Retina (tissue), 1 donor: ENCODE measurements at regions not wholly inside any gene's neighbourhood (a gene's known extent, or its start where the extent isn't known, plus 50 kb on each side); places are given as distances from the start of the nearest gene placed in this dataset.
"Not testable (repeated sequence)": the region's sequence is repeated elsewhere in the genome, so short reads cannot be mapped to it uniquely, and the experiment has no call there.

ENCODE experiments used
- DNase-seq: peaks from one replicate; pipeline ENCODE4 v3.0.0-alpha.2; 2016

DNA sequence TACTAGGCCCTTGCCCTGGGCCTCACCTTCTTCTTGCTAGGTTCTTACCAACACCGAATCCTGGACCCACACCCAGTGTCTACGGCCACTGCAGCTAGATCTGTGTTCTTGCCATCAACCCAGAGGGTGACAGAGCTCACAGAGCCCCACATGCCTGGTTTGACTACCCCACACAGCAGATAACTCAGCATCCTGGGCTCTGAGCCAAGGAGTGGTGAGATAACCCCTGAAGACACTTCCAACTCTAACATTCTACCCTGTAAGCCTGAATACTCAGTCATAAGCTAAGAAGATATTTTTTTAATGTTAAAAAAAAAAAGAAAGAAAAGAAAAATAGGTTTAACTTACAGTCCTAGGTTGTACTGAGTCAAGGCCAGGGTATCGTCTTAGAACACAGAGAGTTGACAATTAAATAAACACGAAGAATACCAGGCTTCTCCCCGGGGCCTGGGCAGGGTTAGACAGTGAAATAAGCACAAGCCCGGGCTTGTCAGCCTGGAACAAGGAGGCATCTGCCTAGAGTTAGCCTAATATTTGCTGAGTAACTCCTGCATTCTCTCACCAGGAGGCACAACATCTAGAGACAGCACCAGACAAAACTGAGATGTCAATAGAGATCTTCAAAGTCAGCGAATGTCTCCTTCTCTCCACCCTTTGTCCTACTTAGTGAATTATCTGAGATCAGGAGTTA is 556.5 kb upstream of the LRRN3 start:
- DNase-seq: no peak

GRCh38 chr7:110539216-110539615 is 551.7 kb upstream of the LRRN3 start:
- DNase-seq: no peak

DNA sequence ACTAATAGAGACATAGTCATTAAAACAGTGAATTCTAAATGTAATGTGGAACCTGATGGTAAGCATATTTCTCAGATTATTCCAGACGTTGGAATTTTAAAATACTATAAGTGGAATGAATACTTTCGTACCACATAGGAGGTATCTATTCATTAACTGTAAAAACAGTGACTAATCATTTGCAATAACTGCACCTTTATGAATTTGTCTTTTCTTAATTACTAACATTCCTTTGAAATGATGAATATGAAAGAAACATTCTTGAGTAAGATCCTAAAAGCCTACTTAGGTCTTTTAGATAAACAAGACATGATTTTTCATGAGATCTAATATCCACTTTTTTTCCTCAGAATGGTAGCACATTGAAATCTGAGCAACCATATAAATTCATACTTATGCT is 549.0 kb upstream of the LRRN3 start:
- no peak for DNase-seq

- DNase-seq: no peak
Measured at GRCh38 chr7:110544194-110544593, 546.7 kb upstream of the LRRN3 start.

DNA sequence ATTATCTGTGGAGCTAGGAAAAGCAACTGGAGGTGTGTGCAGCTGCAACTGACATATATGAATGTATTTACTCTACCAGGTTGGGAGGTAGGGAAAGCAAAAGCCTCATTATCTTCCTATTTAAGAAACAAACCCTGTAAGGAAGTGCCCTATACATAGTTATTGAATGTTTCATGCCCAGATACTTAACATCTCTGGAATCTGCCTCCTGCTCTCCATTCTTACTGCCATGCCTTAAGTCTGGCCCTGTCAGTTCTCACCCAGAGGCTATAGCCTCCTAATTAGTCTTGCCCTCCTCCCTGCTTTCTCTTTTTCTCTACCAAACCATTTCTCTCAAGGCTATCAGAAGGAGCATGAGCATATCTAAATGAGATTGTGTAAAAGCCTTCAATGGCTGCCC is 542.6 kb upstream of the LRRN3 start:
- DNase-seq: no peak

DNA sequence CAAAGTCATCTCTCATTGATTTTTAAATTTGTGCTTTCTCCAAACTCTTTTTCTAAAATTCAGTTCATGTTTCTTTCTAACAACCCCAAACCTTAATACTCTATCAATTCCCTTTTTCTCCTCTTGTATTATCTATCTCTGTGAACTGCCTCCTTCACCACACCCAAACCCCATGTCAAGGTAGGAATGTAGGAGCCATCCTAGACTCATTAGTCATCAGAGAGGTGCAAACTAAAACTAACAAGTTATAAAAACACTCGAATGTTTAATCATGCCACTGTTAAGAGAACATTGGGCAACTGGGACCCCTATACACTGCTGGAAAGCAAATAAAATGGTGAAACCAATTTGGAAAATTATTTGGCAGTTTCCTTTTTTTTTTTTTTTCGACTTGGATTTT is 533.8 kb upstream of the LRRN3 start:
- no peak for DNase-seq

DNA sequence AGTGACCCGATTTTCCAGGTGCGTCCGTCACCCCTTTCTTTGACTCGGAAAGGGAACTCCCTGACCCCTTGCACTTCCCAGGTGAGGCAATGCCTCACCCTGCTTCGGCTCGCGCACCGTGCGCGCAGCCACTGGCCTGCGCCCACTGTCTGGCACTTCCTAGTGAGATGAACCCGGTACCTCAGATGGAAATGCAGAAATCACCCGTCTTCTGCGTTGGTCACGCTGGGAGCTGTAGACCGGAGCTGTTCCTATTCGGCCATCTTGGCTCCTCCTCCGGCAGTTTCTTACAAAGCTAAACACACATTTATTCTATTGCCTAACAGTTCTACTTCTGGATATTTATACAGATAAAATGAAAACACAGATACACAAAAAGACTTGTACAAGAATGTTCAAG is 527.6 kb upstream of the LRRN3 start:
- DNase-seq: not testable (repeated sequence)

DNA sequence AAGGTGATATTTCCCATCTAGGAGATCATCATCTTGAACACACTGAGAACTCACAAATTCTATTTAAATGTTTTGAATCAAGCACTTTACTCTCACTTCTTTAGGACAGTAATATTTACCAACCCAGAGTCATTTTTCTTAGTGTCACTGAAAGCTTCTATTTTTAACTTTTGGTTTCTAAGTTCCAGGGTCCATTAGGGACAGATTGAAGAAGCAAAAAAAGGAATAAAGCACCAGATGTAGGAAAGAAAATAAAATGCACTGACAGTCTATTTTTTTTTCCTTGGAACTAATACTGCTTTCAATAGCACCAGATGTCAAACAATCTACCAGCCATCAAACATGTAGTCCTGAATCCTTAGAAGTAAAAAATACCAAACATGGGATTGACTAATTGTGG is 526.7 kb upstream of the LRRN3 start:
- DNase-seq: no peak

DNA sequence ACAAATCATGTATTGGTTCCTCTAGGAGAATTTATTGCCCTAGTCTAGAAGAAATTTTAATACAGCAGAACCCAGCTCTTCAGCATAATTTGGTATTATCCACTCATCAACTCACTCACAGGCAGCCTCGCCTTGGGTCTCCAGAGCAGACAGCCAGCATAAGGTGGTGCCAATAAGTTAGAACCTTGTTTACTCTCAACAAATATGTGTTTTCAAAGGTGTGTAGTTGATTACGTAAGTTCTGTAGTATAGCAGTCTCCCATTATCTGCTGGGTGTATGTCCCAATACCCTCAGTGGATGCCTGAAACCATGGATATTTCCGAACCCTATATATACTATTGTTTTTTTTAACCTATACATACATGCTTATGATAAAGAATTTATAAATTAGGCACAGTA is 522.5 kb upstream of the LRRN3 start:
- DNase-seq: no peak

DNA sequence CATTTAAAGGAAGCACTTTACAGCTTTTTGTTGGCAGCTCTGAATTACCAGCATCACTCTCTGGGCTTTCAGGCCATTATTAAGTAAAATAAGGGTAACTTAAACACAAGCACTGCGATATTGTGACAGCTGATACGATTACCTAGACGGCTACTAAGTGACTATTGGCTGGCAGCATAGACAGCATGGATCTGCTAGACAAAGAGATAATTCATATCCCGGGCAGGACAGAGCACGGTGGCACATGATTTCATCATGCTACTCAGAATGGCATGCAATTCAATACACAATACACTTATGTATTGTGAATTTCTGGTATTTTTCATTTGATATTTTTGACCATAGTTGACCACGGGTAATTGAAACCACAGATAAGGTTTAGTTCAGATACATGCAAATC is 522.0 kb upstream of the LRRN3 start:
- DNase-seq: no peak

- no peak for DNase-seq
Measured at GRCh38 chr7:110569486-110570205, 521.3 kb upstream of the LRRN3 start.

DNA sequence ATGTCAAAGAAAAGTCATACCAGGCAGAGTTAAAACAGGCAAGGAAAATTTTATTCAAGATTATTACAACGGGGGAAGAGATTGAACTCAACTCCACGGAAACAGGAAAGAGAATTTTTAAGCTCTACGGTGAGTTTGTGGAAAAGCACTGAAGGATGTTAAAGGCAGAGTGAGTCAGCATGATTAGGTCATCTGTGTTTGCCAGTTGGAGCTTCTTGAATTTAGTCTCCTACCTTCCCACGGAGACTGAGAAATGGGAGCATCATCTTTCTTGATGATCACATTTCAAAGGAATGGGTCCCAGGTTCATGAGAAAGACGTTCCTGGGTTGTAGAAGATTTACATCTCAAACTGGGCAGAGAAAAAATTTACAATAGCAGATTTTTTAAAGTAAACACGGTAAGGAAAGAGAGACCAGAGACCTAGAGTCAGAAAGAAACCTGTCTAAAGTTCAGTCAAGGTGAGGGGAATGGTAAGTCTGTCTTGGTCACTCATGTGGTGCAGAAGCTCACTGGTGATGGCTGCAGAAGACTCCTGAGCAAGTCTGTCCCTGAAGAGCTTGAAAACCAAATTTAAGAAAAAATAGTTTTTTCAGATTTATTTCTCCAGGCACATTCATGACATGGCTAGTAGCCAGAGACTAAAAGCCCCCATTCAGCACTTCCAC is 516.9 kb upstream of the LRRN3 start:
- no peak for DNase-seq

GRCh38 chr7:110587294-110587693 is 503.6 kb upstream of the LRRN3 start:
- DNase-seq: no peak

DNA sequence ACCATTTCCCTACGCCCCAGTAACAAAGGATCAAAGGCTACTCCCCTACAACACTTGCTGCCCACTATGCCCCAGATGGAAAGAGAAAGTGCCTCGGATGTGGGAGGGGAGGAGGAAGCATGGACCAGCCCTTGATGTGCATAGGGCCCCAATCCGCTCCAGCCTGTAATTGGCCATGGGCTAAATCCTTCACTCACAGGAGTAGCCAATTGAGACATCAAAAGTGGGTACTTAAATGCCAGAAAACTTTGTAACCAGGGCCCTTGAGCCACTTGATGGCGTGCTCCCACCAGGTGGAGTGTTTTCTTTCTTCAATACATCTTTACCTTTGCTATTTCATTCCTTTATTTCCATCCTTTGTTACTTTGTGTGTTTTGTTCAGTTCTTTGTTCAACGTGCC is 500.5 kb upstream of the LRRN3 start:
- DNase-seq: no peak

- no peak for DNase-seq
Measured at GRCh38 chr7:110591341-110591740, 499.6 kb upstream of the LRRN3 start.

DNA sequence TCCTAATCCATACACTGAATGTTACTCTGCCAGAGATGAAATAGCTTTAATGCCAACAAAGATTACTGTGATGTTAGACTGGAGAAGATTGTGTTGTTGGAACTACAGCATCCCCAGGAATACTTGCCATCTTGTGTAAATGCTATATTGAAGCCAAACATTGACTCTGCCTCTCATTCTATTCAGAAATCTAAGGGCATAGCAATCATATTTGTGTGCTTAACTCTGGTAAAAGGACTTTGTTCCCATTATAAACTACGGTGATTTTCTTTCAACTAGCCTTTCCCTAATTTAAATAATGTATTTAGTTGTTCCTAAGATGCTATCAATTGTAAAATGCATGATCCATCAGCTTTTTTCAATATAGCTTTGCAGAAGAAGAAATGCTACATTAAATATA is 498.4 kb upstream of the LRRN3 start:
- DNase-seq: no peak

GRCh38 chr7:110593355-110593754 is 497.6 kb upstream of the LRRN3 start:
- DNase-seq: no peak

DNA sequence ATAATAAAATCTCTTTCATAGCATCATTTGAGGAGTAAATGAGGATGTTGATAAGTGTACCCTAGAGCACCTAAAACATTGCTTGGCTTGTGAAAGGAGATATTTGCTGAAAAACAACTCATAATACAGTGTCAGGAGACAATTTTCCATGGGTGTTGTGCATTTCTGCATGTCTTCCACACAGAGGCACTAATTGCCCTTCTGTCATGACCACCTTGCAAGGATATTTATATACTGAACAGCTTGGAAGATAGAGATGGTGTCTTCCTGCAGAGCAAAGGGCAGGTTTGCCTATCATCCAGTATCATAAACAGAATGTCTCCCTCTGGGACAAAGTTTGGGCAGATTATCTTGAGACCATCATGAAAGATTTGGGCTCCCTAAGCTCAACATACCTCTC is 495.2 kb upstream of the LRRN3 start:
- no peak for DNase-seq

DNA sequence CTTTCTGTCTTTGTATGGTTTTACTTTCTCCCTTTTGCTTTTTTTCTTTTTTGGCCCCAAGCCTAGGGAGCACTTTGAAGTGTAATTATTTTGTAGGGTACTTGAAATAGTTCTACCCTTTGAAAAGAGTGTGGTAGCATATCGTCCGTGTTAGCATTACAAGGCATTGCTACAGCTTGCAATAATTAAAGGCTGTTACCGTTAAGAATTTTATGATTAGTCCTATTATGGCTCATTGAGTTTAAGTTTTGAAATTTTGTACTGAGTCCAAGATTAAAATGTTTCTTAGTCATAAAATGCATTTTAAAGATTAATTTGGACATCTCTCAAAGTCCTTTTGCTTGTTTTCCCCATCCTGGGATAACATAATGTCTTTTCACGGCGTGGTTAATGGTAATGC is 490.0 kb upstream of the LRRN3 start:
- no peak for DNase-seq

DNA sequence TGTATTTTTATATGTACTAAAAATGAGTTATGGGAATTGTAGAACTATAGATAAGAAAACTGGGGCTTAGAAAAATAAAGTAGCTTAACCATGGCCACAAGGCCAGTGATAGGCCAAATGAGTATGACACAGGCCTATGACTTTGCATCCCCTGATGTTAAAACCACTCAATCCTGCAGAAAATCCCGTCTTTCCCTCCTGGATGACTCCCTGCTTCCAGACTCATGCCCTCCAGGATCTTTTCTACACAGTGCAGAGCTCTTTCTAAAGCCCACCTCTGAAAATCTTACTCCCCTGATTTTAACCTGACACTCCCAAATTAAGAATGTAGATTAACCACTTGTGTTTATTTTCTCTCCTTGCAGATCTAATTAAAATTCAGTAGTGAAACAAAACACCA is 489.2 kb upstream of the LRRN3 start:
- no peak for DNase-seq

DNA sequence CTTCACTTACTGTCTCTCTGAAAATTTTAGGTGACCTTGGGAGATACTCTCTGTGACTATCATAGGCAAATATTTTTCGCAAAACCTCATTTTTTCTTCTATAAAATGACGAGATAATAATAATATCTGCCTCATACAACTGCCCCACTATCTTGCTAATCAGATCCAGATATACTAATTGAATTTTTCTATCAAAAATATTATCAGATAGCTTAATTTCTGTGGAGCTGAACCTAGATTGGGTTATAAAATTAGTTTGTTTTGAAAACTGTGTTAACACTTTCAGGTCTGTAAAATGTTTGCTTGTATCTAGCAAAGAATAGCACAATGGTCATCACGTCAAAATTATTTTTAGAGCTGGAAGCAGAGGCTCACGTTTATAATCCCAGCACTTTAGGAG is 486.7 kb upstream of the LRRN3 start:
- DNase-seq: no peak

- no peak for DNase-seq
Measured at GRCh38 chr7:110604885-110605284, 486.0 kb upstream of the LRRN3 start.

DNA sequence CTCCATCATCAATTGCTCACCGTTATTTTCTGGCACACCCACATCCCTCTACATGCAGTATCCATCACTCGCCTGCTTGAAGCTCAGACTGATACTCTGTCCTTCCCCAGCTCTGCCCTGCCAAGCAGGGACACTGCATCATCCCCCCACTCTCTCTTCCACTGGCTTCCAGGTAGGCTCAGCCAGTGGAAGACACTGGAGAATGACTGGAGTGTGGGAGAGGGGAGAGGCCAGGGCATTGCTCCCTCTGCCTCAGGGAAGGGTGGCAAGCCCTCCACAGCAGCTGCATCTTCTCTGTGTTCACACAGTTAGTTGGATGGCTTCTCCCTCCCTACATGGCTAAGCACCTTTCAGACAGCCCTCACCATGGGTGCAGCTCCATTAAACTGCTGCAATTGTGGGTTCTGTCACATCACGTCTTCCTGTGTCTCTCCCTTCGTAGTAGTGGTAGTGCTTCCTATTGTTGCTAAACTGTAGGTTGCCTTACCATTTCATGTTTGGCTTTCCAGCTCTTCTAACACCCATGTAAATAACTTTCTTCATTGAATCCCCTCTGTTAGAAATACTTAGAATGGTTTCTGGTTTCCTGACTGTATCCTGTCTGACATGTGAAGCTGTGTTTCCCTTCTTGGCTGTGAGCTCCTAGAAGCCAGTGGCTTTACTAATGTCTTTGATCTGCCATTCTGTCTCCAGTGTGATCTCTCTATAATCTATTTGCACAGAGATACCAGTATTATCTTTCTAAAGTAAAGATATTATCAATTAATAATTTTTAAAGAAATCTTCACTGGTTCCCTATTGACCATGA is 483.7 kb upstream of the LRRN3 start:
- DNase-seq: no peak

GRCh38 chr7:110609336-110609735 is 481.6 kb upstream of the LRRN3 start:
- no peak for DNase-seq
